ENCODE measurements at regions not wholly inside any gene's neighbourhood (a gene's known extent, or its start where the extent isn't known, plus 50 kb on each side); places are given as distances from the start of the nearest gene placed in this dataset.
A peak's percentile ranks its signal among the peaks of the same experiment; 100 is the strongest.

- Histone ChIP-seq H3K4me3 (ENCODE audit: control insufficient read depth in 2 of 3, extremely low read depth in 1 of 3, insufficient read depth in 2 of 3, low read depth in 1 of 3, low read length in 3 of 3) (no peak overlapping the region), H3K27ac (ENCODE audit: control insufficient read depth, insufficient read depth, low read length) (peak overlapping the region; percentile 51), H3K36me3 (ENCODE audit: control insufficient read depth in 2 of 2, extremely low read depth in 1 of 2, insufficient read depth in 2 of 2, low read length in 2 of 2) (no peaks in the 10 kb centered on the region), H3K9me3 (ENCODE audit: control insufficient read depth, low read depth, low read length) (no peaks in the 10 kb centered on the region), H4K20me1 (ENCODE audit: control insufficient read depth, extremely low read depth, insufficient read depth, low read length) (no peaks in the 10 kb centered on the region), H3K4me2 (ENCODE audit: control insufficient read depth, extremely low read depth, insufficient read depth, low read depth, low read length) (peak overlapping the region; percentile 56), H3K9me1 (ENCODE audit: control insufficient read depth, extremely low read depth, insufficient read depth, low read length) (no peaks in the 10 kb centered on the region), H3K27me3 (ENCODE audit: control insufficient read depth, extremely low read depth, insufficient read depth, low read length) (no peaks in the 10 kb centered on the region), H2AFZ (ENCODE audit: control insufficient read depth, low read length) (no peak overlapping the region), H3K4me1 (ENCODE audit: control insufficient read depth, extremely low read depth, insufficient read depth, low read length) (peaks cover 18% of the 10 kb centered on the region), H3K79me2 (ENCODE audit: control insufficient read depth, insufficient read depth, low read length) (no peaks in the 10 kb centered on the region), H3K9ac (ENCODE audit: control insufficient read depth, extremely low read depth, insufficient read depth, low read length) (no peak overlapping the region)
- TF ChIP-seq CTCF (optimal IDR thresholded peaks at IDR 0.05 in 1 of 3, IDR thresholded peaks at IDR 0.05 in 1 of 3, conservative IDR thresholded peaks at IDR 0.05 in 1 of 3; ENCODE audit: extremely low read depth in 1 of 3, insufficient read depth in 2 of 3, low read length in 3 of 3) (no peak), EZH2 (IDR thresholded peaks at IDR 0.05; ENCODE audit: low read length) (no peak)
- dilution Hi-C loops (cut with MboI; ENCODE audit: extremely low pct_ligation_motif_present, low sequenced_read_pairs): no loop called here
- peak; percentile 32 for FAIRE-seq
- no peak for DNase-seq (ENCODE audit: low read depth, low spot score)
These were observed 73.9 kb downstream of the DNTTIP2 start for GRCh38 chr1:93805027-93805610.

GRCh38 chr1:93804412-93804811, 74.6 kb downstream of the DNTTIP2 start:
- Histone ChIP-seq H3K36me3 (ENCODE audit: control insufficient read depth in 2 of 2, extremely low read depth in 1 of 2, insufficient read depth in 2 of 2, low read length in 2 of 2) (no peaks in the 10 kb centered on the region), H3K4me2 (ENCODE audit: control insufficient read depth, extremely low read depth, insufficient read depth, low read depth, low read length) (peak overlapping the region; percentile 56), H3K79me2 (ENCODE audit: control insufficient read depth, insufficient read depth, low read length) (no peaks in the 10 kb centered on the region), H3K27ac (ENCODE audit: control insufficient read depth, insufficient read depth, low read length) (peak overlapping the region; percentile 51), H2AFZ (ENCODE audit: control insufficient read depth, low read length) (no peak overlapping the region), H3K4me3 (ENCODE audit: control insufficient read depth in 2 of 3, extremely low read depth in 1 of 3, insufficient read depth in 2 of 3, low read depth in 1 of 3, low read length in 3 of 3) (peak overlapping the region in 1 of 3 experiments; percentile 39), H3K9me1 (ENCODE audit: control insufficient read depth, extremely low read depth, insufficient read depth, low read length) (no peaks in the 10 kb centered on the region), H3K27me3 (ENCODE audit: control insufficient read depth, extremely low read depth, insufficient read depth, low read length) (no peaks in the 10 kb centered on the region), H3K9ac (ENCODE audit: control insufficient read depth, extremely low read depth, insufficient read depth, low read length) (peak overlapping the region; percentile 7), H3K9me3 (ENCODE audit: control insufficient read depth, low read depth, low read length) (no peaks in the 10 kb centered on the region), H3K4me1 (ENCODE audit: control insufficient read depth, extremely low read depth, insufficient read depth, low read length) (peaks cover 18% of the 10 kb centered on the region), H4K20me1 (ENCODE audit: control insufficient read depth, extremely low read depth, insufficient read depth, low read length) (no peaks in the 10 kb centered on the region)
- dilution Hi-C loops (cut with MboI; ENCODE audit: extremely low pct_ligation_motif_present, low sequenced_read_pairs): no loop called here
- DNase-seq (ENCODE audit: low read depth, low spot score): no peak
- FAIRE-seq: peak; percentile 87
- TF ChIP-seq CTCF (optimal IDR thresholded peaks at IDR 0.05 in 1 of 3, IDR thresholded peaks at IDR 0.05 in 1 of 3, conservative IDR thresholded peaks at IDR 0.05 in 1 of 3; ENCODE audit: extremely low read depth in 1 of 3, insufficient read depth in 2 of 3, low read length in 3 of 3): no peak
- TF ChIP-seq EZH2 (IDR thresholded peaks at IDR 0.05; ENCODE audit: low read length): no peak
